Keratinocyte (primary cell): ENCODE measurements at regions not wholly inside any gene's neighbourhood (a gene's known extent, or its start where the extent isn't known, plus 50 kb on each side); places are given as distances from the start of the nearest gene placed in this dataset.

Experiments
- CTCF ChIP-seq, 3 experiments: IDR thresholded peaks in 1 of 3; conservative IDR thresholded peaks in 1 of 3; optimal IDR thresholded peaks in 1 of 3; 2 replicates in 2 of 3; 3 replicates in 1 of 3; pipeline versions ENCODE3 to v1.5.1; 2011; ENCODE audit warnings: low read length in 3 of 3, mild to moderate bottlenecking in 3 of 3, moderate library complexity in 2 of 3, control low read depth in 1 of 3, inconsistent platforms in 1 of 3; ENCODE audit not compliant: insufficient read depth in 2 of 3; ENCODE audit errors: extremely low read depth in 1 of 3
- EZH2 ChIP-seq: IDR thresholded peaks from one replicate; pipeline ENCODE4 v1.6.1; 2012; ENCODE audit warnings: inconsistent platforms, mild to moderate bottlenecking, low read length, moderate library complexity

- TF ChIP-seq CTCF (optimal IDR thresholded peaks at IDR 0.05 in 1 of 3, IDR thresholded peaks at IDR 0.05 in 1 of 3, conservative IDR thresholded peaks at IDR 0.05 in 1 of 3; ENCODE audit: extremely low read depth in 1 of 3, insufficient read depth in 2 of 3, low read length in 3 of 3) = no peak
- no peak for TF ChIP-seq EZH2
These were observed 142.3 kb upstream of the CHRM3 start for GRCh38 chr1:239244084-239244483.
